ENCODE measurements at regions not wholly inside any gene's neighbourhood (a gene's known extent, or its start where the extent isn't known, plus 50 kb on each side); places are given as distances from the start of the nearest gene placed in this dataset.

DNA sequence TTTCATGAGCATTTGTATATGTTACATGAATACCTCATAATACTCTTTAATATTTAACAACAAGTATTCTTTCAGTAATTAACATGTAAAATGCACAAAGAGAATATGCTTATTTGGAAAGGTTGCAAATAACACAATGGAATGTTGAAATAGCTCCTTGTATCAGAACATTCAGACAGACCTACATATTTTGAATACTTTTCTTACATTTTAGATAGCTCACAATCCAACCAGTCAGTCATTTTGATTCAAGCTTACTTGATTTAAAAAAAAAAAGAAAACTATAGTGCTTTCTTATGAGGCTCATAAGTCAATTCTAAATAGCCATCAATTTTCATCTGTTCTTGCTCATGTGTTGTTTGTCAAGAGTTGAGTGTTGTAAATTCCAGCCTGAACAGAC, 518.8 kb downstream of the ADGRL2 start:
- Histone ChIP-seq H3K27me3 (ENCODE audit: control insufficient read depth in 5 of 5, insufficient read depth in 4 of 5, low read length in 5 of 5) (no peaks in the 10 kb centered on the region), H3K9me3 (ENCODE audit: control insufficient read depth in 5 of 5, low read length in 5 of 5) (no peaks in the 10 kb centered on the region), H3K36me3 (ENCODE audit: control insufficient read depth in 5 of 5, insufficient read depth in 5 of 5, low read length in 5 of 5) (no peaks in the 10 kb centered on the region)

DNA sequence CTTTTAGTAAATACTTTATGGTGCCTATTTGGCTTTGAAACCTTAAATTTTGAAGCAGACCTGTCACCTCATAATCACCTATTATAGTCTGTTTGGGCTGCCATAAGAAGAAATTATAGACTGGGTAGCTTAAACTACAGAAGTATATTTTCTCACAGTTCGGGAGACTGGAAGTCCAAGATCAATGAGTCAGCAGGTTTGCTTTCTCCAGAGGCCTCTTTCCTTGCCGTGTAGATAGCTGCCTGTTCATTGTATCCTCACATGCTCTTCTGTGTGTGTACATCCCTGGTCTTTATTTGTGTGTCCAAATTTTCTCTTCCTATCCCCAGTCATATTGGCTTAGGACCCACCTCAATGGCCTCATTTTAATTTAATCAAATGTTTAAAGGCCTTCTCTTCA, 518.2 kb downstream of the ADGRL2 start:
- H3K4me3 ChIP-seq (ENCODE audit: low read depth in 1 of 5, low read length in 5 of 5), result no peak overlapping the region
- H3K4me1 ChIP-seq (ENCODE audit: control insufficient read depth in 5 of 5, insufficient read depth in 5 of 5, low read length in 5 of 5), result no peaks in the 10 kb centered on the region
- no peaks in the 10 kb centered on the region for H3K36me3 ChIP-seq (ENCODE audit: control insufficient read depth in 5 of 5, insufficient read depth in 5 of 5, low read length in 5 of 5)
- no peaks in the 10 kb centered on the region for H3K9me3 ChIP-seq (ENCODE audit: control insufficient read depth in 5 of 5, low read length in 5 of 5)
- H3K9ac ChIP-seq (ENCODE audit: low read length in 5 of 5), result no peak overlapping the region
- H3K27me3 ChIP-seq (ENCODE audit: control insufficient read depth in 5 of 5, insufficient read depth in 4 of 5, low read length in 5 of 5), result no peaks in the 10 kb centered on the region
- H3K27ac ChIP-seq (ENCODE audit: low read depth, low read length), result no peak overlapping the region

More for the DNA sequence above, 518.8 kb downstream of the ADGRL2 start:
- Histone ChIP-seq H3K9ac (ENCODE audit: low read length in 5 of 5) (no peak overlapping the region), H3K27ac (ENCODE audit: low read depth, low read length) (no peak overlapping the region), H3K4me3 (ENCODE audit: low read depth in 1 of 5, low read length in 5 of 5) (no peak overlapping the region), H3K4me1 (ENCODE audit: control insufficient read depth in 5 of 5, insufficient read depth in 5 of 5, low read length in 5 of 5) (no peaks in the 10 kb centered on the region)

DNA sequence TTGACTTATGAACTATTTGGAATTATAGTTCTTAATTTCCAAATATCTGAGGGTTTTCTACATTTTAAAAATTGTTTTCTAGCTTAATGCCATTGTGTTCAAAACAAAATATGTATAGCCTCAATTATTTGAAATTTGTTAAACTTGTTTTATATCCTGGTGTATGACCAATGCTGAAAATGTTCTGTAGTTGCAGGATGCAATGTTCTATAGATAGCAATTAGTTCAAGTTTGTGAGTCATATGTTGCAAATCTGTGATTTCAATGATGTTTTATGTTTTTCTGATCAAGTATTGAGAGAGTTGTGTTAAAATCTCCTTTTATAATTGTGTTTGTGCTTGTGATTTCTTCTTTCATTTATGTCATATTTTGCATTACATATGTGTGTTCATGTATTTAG, 517.5 kb downstream of the ADGRL2 start:
- H3K9ac ChIP-seq (ENCODE audit: low read length in 5 of 5), result no peak overlapping the region
- H3K4me1 ChIP-seq (ENCODE audit: control insufficient read depth in 5 of 5, insufficient read depth in 5 of 5, low read length in 5 of 5), result no peaks in the 10 kb centered on the region
- no peak overlapping the region for H3K27ac ChIP-seq (ENCODE audit: low read depth, low read length)
- no peaks in the 10 kb centered on the region for H3K9me3 ChIP-seq (ENCODE audit: control insufficient read depth in 5 of 5, low read length in 5 of 5)
- no peaks in the 10 kb centered on the region for H3K36me3 ChIP-seq (ENCODE audit: control insufficient read depth in 5 of 5, insufficient read depth in 5 of 5, low read length in 5 of 5)
- H3K4me3 ChIP-seq (ENCODE audit: low read depth in 1 of 5, low read length in 5 of 5), result no peak overlapping the region
- H3K27me3 ChIP-seq (ENCODE audit: control insufficient read depth in 5 of 5, insufficient read depth in 4 of 5, low read length in 5 of 5), result no peaks in the 10 kb centered on the region

DNA sequence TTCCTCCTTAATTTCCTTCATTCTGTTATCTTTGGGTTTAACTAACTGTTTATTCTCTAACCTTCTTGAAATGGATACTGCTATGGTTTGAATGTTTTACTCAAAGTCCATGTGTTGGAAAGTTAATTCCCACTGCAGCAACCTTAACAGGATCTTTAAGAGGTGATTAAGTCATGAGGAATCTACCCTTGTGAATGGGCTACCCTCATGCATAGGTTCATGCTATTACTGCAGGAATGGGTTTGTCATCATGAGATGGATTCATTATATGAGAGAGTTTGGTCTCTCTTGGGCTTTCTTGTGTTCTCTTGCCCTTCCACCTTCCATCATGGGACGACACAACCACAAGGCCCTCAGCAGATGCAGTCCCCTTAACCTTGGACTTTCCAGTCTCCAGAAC, 516.9 kb downstream of the ADGRL2 start:
- Histone ChIP-seq H3K9ac (ENCODE audit: low read length in 5 of 5) (no peak overlapping the region), H3K4me3 (ENCODE audit: low read depth in 1 of 5, low read length in 5 of 5) (no peak overlapping the region), H3K9me3 (ENCODE audit: control insufficient read depth in 5 of 5, low read length in 5 of 5) (no peaks in the 10 kb centered on the region), H3K27me3 (ENCODE audit: control insufficient read depth in 5 of 5, insufficient read depth in 4 of 5, low read length in 5 of 5) (no peaks in the 10 kb centered on the region), H3K27ac (ENCODE audit: low read depth, low read length) (no peak overlapping the region), H3K4me1 (ENCODE audit: control insufficient read depth in 5 of 5, insufficient read depth in 5 of 5, low read length in 5 of 5) (no peaks in the 10 kb centered on the region), H3K36me3 (ENCODE audit: control insufficient read depth in 5 of 5, insufficient read depth in 5 of 5, low read length in 5 of 5) (no peaks in the 10 kb centered on the region)

DNA sequence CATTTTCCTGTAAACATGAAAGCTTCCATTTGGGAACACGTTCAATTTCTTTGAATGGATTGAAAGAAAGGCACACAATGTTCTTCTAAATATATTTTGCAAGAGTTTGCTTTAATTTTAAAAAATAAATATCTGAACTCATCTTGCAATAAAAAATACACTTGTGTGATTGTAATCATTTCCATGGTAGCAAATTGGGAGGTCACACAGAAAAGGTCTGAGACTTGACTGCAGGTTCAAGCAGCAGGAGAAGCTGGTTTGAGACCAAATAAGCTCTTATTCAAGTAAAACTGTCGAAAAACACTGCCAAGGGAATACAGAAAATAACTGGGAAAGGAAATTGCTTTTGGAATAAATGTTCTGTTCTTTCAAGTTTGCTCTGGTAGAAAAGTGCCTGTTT, 498.9 kb downstream of the ADGRL2 start:
- Histone ChIP-seq H3K36me3 (ENCODE audit: control insufficient read depth in 5 of 5, insufficient read depth in 5 of 5, low read length in 5 of 5) (no peaks in the 10 kb centered on the region), H3K4me1 (ENCODE audit: control insufficient read depth in 5 of 5, insufficient read depth in 5 of 5, low read length in 5 of 5) (peaks cover 0 to 14% (median 7%) of the 10 kb centered on the region in 5 donors), H3K9ac (ENCODE audit: low read length in 5 of 5) (no peak overlapping the region), H3K9me3 (ENCODE audit: control insufficient read depth in 5 of 5, low read length in 5 of 5) (no peaks in the 10 kb centered on the region), H3K27me3 (ENCODE audit: control insufficient read depth in 5 of 5, insufficient read depth in 4 of 5, low read length in 5 of 5) (no peaks in the 10 kb centered on the region), H3K27ac (ENCODE audit: low read depth, low read length) (no peak overlapping the region), H3K4me3 (ENCODE audit: low read depth in 1 of 5, low read length in 5 of 5) (no peak overlapping the region)

DNA sequence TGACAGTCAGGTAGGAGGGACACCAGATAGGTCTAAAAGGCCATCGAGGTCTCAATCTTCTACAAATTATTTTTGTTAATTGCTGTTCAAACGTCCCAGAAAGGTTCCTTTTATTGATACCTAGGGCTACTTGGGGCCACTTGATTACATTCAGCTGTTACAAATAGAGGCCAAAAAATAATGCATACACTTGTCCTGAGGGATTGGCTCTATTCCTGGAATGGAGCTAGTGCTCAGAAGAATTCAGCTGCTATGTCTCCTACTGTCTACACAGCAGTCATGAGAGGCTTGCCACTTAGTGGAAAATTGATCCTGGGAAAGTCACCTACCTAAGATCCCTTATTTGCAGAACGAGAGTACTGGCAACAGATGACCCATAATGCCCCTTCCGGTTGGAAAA, 498.3 kb downstream of the ADGRL2 start:
- Histone ChIP-seq H3K9me3 (ENCODE audit: control insufficient read depth in 5 of 5, low read length in 5 of 5) (no peaks in the 10 kb centered on the region), H3K27me3 (ENCODE audit: control insufficient read depth in 5 of 5, insufficient read depth in 4 of 5, low read length in 5 of 5) (no peaks in the 10 kb centered on the region), H3K4me3 (ENCODE audit: low read depth in 1 of 5, low read length in 5 of 5) (no peak overlapping the region), H3K27ac (ENCODE audit: low read depth, low read length) (no peak overlapping the region), H3K4me1 (ENCODE audit: control insufficient read depth in 5 of 5, insufficient read depth in 5 of 5, low read length in 5 of 5) (peaks cover 0 to 14% (median 7%) of the 10 kb centered on the region in 5 donors), H3K36me3 (ENCODE audit: control insufficient read depth in 5 of 5, insufficient read depth in 5 of 5, low read length in 5 of 5) (no peaks in the 10 kb centered on the region), H3K9ac (ENCODE audit: low read length in 5 of 5) (no peak overlapping the region)

DNA sequence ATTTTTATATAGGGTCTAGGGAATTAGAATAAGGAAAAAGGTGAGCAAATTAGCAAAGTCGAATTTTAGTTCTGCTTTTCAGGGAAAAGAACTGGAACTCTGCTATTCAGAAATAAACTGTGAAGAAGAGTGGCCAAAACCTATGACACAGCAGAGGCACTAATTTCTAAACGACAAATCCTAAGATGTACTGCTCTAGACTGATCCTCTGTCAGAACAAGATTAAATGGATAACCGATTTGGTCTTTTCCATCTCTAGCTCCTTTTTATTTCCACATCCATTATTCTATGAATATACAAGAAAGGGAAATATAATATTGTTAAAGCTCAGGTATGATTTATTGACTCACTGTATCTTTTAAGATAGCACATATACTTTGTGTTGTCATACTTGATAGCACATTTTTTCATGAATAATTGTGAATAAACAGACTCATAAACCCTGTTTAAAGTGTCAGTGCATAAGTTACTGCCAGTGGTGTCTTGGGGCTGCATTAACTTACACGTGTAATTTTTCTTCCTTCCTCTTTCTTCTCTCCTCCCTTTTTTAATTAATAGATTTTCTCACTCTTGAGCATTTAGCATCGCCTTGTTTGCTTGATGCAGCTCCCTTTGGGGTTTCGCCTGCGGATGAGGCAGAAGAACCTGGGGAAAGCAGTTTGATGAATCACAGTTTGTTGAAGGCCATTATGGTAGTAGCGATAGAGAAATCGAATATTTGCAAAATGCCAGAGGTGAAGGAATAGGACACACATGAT, 496.6 kb downstream of the ADGRL2 start:
- Histone ChIP-seq H3K9me3 (ENCODE audit: control insufficient read depth in 5 of 5, low read length in 5 of 5) (no peaks in the 10 kb centered on the region), H3K27ac (ENCODE audit: low read depth, low read length) (no peak overlapping the region), H3K9ac (ENCODE audit: low read length in 5 of 5) (no peak overlapping the region), H3K4me1 (ENCODE audit: control insufficient read depth in 5 of 5, insufficient read depth in 5 of 5, low read length in 5 of 5) (peaks cover 0 to 14% (median 7%) of the 10 kb centered on the region in 5 donors), H3K4me3 (ENCODE audit: low read depth in 1 of 5, low read length in 5 of 5) (no peak overlapping the region), H3K36me3 (ENCODE audit: control insufficient read depth in 5 of 5, insufficient read depth in 5 of 5, low read length in 5 of 5) (no peaks in the 10 kb centered on the region), H3K27me3 (ENCODE audit: control insufficient read depth in 5 of 5, insufficient read depth in 4 of 5, low read length in 5 of 5) (no peaks in the 10 kb centered on the region)

DNA sequence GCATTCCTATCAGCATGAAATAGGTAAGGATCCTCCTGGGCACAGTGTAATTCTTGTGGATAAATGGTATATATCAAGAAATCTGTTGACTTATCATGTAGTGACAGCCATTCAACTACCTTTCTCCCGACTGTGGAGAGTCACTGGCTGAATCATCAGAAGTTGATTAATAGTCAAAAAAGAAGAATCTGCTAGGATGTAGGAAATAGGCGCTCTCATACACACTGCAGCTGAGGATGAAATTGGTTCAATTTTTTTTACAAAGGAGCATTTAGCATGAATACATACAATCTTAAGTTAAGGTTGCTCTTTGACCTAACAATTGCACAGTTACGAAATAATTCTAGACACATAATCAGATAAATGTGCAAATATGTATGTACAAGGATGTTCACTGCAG, 486.8 kb downstream of the ADGRL2 start:
- H3K27me3 ChIP-seq (ENCODE audit: control insufficient read depth in 5 of 5, insufficient read depth in 4 of 5, low read length in 5 of 5), result no peaks in the 10 kb centered on the region
- no peaks in the 10 kb centered on the region for H3K4me1 ChIP-seq (ENCODE audit: control insufficient read depth in 5 of 5, insufficient read depth in 5 of 5, low read length in 5 of 5)
- no peak overlapping the region for H3K4me3 ChIP-seq (ENCODE audit: low read depth in 1 of 5, low read length in 5 of 5)
- H3K9ac ChIP-seq (ENCODE audit: low read length in 5 of 5), result no peak overlapping the region
- no peaks in the 10 kb centered on the region for H3K36me3 ChIP-seq (ENCODE audit: control insufficient read depth in 5 of 5, insufficient read depth in 5 of 5, low read length in 5 of 5)
- no peak overlapping the region for H3K27ac ChIP-seq (ENCODE audit: low read depth, low read length)
- H3K9me3 ChIP-seq (ENCODE audit: control insufficient read depth in 5 of 5, low read length in 5 of 5), result no peaks in the 10 kb centered on the region

DNA sequence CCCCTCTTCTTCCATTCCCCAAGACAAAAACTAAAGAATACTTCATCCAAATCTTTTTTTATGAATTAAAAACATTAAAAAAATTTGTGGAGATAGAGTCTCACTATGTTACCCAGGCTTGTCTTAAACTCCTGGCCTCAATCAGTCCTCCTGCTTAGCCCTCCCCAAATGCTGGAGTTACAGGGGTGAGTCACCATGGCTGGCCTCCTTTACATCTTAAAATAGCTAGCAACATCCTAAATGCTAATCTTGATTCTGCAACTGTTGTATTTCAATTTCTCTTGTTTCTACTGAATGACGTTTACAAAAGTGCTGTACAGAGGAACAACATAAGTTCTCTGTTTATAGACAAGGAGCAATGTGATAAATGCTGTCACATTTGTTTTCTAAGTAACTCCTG, 483.5 kb downstream of the ADGRL2 start:
- Histone ChIP-seq H3K27me3 (ENCODE audit: control insufficient read depth in 5 of 5, insufficient read depth in 4 of 5, low read length in 5 of 5) (peaks cover 0 to 4% (median 0%) of the 10 kb centered on the region in 5 donors), H3K4me1 (ENCODE audit: control insufficient read depth in 5 of 5, insufficient read depth in 5 of 5, low read length in 5 of 5) (no peaks in the 10 kb centered on the region), H3K9ac (ENCODE audit: low read length in 5 of 5) (no peak overlapping the region), H3K4me3 (ENCODE audit: low read depth in 1 of 5, low read length in 5 of 5) (no peak overlapping the region), H3K36me3 (ENCODE audit: control insufficient read depth in 5 of 5, insufficient read depth in 5 of 5, low read length in 5 of 5) (no peaks in the 10 kb centered on the region), H3K9me3 (ENCODE audit: control insufficient read depth in 5 of 5, low read length in 5 of 5) (no peaks in the 10 kb centered on the region), H3K27ac (ENCODE audit: low read depth, low read length) (no peak overlapping the region)

DNA sequence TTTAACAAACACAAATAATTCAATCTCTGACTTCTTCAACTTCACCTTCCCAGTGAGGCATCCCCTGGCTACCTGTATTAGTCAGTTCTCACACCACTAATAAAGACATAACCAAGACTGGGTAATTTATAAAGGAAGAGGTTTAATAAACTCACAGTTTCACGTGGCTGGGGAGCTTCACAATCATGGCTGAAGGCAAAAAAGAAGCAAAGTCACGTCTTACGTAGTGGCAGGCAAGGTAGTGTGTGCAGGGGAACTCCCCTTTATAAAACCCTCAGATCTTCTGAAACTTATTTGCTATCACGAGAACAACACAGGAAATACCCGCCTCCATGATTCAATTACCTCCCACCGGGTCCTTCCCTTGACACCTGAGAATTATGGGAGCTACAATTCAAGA, 478.5 kb downstream of the ADGRL2 start:
- no peaks in the 10 kb centered on the region for H3K9me3 ChIP-seq (ENCODE audit: control insufficient read depth in 5 of 5, low read length in 5 of 5)
- H3K4me3 ChIP-seq (ENCODE audit: low read depth in 1 of 5, low read length in 5 of 5), result no peak overlapping the region
- H3K27me3 ChIP-seq (ENCODE audit: control insufficient read depth in 5 of 5, insufficient read depth in 4 of 5, low read length in 5 of 5), result peaks cover 0 to 4% (median 0%) of the 10 kb centered on the region in 5 donors
- H3K36me3 ChIP-seq (ENCODE audit: control insufficient read depth in 5 of 5, insufficient read depth in 5 of 5, low read length in 5 of 5), result no peaks in the 10 kb centered on the region
- no peaks in the 10 kb centered on the region for H3K4me1 ChIP-seq (ENCODE audit: control insufficient read depth in 5 of 5, insufficient read depth in 5 of 5, low read length in 5 of 5)
- no peak overlapping the region for H3K27ac ChIP-seq (ENCODE audit: low read depth, low read length)
- H3K9ac ChIP-seq (ENCODE audit: low read length in 5 of 5), result no peak overlapping the region

Data from subcutaneous abdominal adipose tissue (tissue), 5 donors.